T1000 (cell line): ENCODE measurements at regions not wholly inside any gene's neighbourhood (a gene's known extent, or its start where the extent isn't known, plus 50 kb on each side); places are given as distances from the start of the nearest gene placed in this dataset.

Experiments
- DNase-seq: peaks from one replicate; lab custom pipeline; 2025; ENCODE audit warnings: mixed read lengths; lab: John Stamatoyannopoulos, UW

DNA sequence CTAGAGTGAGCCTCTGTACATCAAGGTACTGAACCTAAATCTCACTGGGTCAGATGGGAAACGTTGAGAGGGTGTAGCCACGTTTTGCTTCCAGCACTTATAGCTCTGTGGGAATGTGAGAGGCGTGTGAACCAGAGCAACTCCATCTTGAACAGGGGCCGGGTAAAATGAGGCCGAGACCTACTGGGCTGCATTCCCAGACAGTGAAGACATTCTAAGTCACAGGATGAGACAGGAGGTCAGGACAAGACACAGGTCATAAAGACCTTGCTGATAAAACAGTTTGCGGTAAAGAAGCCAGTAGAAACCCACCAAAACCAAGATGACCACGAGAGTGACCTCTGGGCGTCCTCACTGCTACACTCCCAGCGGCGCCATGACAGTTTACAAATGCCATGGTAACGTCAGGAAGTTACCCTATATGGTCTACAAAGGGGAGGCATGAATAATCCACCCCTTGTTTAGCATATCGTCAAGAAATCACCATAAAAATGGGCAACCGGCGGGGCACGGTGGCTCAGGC is 63.4 kb upstream of the NCOR2 start:
- no peak for DNase-seq

DNA sequence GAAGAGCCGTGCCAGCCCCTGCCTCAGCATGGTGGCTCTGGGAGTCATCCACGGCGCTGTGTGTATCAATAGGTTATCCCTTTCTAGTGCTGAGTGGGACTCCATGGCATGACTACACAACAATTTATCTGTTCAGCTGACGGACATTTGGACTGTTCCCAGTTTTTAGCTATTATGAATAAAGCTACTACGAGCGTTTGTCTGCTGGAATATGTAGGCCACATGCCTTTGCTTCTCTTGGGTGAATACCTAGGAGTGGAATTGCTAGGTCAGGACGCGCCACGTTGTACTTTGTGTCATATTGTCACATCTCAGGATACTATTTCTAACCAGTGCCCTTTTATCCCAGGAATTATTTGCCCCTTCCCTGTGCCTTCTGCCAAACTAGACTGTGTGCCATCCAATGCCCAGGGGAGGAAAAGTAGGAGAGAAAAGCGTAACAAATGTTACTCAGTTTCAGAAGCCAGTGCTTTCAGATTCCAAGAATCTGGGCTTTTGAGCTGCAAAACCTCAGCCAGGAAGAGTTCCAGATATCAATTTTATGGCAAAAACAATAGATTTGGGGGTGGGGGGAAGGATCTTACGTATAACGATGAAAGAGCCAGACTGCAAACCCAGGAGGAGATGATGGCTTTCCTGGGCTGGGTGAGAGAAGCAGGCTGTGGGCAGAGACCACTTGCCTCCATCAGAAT is 62.5 kb upstream of the NCOR2 start:
- DNase-seq: no peak

DNA sequence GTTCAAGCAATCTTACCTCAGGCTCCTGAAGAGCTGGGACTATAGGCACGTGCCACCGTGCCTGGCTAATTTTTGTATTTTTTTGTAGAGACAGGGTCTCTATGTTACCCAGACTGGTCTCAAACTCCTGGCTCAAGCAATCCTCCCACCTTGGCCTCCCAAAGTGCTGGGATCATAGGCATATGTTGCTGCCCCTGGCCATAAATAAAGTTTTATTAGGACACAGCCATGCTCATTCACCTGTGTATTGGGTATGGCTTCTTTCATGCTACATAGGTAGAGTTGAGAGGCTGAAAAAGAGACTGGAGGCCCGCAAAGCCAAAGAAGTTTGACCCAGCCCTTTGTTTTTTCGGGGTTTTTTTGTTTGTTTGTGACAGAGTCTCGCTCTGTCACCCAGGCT is 61.7 kb upstream of the NCOR2 start:
- no peak for DNase-seq

DNA sequence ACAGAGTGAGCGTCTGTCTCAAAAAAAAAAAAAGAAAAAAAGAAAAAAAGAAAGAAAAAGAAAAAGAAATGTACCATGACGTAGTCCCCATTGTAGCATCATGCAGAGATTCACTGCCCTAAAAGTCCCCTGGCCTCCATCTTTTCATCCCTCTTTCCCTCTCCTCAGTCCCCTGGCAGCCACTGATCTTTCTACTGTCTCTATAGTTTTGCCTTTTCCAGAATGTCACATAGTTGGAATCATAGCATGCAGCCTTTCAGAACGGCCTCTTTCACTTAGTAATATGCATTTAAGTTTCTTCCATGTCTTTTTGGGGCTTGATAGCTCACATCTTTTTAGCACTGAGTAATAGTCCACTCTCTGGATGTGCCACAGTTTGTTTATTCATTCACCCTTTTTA is 60.5 kb upstream of the NCOR2 start:
- no peak for DNase-seq

DNA sequence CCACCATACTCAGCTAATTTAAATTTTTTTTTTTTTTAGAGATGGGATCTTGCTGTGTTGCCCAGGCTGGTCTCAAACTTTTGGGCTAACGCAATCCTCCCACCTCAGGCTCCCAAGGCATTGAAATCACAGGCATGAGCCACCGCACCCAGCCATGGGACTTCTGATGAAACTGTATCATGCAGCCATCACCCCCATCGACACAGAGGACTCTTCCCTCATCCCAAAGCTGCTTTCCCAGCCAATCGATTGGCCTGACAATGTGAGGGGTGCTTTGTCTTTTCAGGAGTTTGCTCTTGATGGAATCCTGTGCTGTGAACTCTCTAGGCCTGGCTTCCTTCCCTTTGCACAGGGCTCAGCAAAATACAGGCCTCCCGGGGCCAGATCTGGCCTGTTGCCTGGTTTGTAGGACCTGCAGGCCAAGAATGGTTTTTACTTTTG is 59.6 kb upstream of the NCOR2 start:
- DNase-seq: peak; percentile 13

DNA sequence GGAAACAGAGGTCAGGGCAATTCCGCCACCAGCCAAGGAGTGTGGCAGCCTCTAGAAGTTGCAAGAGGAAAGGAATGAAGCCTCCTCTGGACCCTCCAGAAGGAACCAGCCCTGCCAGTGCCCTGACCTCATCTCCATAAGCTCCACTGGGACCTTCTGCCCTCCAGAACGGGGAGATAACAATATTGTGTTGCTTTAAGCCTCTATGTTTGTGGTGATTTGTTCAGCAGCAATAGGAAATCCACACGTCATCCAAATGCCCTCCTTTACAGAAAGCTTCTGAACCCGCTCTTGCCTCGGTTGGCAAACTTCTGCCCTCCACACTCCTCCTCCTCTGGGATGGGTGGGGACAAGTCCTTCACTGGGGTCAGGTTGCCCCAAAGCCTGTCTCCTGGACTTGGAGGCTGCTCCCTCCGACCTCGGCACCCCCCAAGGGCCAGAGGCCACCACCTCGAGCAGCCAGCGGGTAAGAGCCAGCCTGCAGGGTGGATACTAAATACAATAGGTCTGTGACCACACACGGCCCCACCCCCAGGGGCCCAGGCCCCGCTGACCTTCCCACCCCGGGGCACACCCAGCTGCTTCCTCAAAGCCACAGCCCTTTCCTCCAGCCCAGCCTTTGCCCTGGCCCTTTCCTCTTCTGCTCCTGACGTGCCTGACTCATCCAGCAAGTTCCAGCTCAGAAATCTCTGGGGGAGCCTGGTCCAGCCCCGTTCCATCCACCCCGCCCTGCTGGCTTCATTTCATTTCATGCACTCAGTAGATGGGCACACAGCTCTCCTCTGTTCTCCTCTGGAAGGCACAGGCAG is 58.7 kb upstream of the NCOR2 start:
- DNase-seq: peak; percentile 66

DNA sequence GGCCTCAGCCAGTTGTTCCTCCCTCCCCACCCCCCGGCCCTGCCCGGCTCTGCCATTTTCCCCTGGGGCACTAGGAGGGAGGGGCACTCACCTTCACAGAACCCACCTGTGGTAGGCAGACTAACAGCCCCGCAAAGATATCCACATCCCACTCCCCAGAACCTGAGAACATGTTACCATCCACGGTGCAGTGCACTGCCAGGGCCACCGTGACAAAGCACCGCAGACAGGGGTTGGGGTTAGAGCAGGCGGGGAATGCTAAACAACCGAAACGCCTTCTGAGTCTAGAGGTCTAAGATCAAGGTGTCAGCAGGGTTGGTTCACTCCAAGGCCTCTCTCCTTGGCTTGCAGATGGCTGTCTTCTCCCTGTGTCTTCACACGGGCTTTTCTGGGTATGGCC is 57.4 kb upstream of the NCOR2 start:
- DNase-seq: no peak

DNA sequence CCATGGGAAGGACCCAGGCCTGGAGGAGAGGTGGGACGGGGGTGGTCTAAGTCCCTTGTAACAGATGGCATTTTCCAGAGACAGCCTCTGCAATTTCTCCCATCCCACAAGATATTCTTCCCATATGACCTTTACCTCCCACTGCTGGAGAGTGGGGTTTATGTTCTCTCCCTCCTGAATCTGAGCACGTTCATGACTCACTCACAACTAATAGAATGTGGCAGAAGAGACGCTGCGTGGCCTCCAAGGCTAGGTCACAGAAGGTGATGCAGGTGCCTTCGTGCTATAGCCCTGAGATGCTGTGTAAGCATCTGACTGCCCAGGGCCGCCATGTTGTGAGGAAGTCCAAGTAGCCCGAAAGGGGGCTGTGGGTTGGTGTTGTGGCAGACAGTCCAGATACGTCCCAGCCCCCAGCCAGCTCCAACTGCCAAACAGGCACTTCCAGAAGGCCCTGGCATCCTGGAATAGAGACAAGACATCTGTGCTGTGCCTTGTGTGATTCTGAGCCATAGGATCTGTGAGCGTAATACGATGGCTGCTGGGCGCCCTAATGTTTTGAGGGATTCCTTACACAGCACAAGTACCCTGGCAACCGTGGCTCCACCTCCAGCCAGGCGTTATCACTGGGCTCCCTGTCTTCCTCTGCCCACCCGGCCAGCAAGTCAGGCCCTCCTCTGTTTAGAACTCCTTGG is 56.1 kb upstream of the NCOR2 start:
- DNase-seq: no peak

DNA sequence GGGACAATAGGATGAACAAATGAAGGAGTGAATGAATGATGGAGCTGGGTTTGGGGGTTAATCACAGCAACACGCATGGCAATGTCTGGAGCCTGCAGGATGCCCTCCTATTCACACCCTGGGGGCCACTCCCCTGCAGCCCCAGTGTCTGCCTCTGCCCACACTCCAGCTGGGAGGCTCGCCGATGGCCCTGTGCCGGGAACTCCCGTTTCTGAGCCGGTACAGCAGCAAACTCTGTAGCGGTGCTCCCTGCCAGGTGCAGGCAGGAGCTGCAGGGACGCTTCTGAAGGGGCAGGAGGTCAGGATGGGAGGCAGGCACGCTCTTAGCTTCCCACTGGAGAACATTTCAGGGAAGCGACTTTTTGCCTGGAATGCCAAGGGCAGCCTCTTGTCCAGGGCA is 55.4 kb upstream of the NCOR2 start:
- DNase-seq: no peak

DNA sequence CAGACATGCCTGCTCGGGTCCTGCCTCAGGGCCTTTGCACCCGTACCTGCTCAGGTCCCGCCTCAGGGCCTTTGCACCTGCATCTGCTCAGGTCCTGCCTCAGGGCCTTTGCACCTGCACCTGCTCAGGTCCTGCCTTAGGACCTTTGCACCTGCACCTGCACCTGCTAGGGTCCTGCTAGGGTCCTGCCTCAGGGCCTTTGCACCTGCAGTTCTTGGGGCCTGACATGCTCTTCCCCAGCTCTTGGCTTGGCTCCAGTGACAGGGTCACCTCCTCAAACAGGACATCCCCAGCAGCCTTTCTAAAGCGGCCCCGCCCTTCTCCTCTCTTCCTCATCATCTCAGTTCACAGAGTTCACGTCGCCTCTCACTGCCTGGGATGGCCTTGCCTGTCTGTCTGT is 54.9 kb upstream of the NCOR2 start:
- DNase-seq: no peak

DNA sequence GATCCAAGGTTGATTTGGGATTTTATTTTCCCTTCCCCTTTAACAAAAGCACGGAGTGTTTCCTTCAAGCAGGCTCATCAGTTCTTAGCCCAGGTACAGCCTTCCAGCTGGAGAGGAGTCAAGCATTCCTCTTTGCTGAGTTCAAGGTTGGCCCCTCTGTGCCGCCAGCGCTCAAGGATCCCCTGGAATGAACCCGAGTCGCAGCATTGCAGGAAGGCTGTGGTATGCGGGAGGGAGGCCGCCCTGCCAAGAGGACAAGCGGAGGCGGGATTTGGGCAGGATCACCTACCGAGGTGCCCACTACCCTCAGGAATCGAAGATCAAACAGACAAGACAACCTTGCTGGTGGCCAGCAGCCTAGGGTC is 53.9 kb upstream of the NCOR2 start:
- DNase-seq: no peak

DNA sequence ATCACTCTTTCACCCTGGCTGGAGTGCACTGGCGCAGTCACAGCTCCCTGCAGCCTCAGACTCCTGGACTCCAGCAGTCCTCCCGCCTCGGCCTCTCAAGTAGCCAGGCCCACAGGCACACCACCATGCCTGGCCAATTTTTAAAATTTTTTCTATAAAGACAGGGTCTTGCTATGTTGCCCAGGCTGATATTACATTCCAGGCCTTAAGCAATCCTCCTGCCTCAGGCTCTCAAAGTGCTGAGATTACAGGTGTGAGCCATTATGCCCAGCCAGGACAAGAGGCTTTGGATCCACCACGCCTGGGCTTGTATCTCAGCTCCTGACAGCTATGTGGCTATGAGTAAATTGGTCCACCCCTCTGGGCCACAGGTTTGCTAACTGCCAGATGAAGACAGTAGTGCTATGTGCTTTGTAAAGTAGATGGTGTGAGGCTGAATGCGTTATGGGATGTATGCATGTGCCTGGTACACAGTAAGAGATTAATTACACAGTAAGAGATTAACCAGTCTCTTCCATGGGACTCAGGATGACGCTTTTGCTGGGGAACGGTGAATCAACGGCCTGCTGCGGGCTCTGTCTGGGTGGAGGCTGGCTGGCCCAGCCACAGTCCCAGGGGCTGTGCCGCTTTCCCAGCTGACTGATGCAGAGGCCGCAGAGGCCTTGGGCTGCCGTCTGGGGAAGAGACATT is 53.3 kb upstream of the NCOR2 start:
- DNase-seq: no peak

DNA sequence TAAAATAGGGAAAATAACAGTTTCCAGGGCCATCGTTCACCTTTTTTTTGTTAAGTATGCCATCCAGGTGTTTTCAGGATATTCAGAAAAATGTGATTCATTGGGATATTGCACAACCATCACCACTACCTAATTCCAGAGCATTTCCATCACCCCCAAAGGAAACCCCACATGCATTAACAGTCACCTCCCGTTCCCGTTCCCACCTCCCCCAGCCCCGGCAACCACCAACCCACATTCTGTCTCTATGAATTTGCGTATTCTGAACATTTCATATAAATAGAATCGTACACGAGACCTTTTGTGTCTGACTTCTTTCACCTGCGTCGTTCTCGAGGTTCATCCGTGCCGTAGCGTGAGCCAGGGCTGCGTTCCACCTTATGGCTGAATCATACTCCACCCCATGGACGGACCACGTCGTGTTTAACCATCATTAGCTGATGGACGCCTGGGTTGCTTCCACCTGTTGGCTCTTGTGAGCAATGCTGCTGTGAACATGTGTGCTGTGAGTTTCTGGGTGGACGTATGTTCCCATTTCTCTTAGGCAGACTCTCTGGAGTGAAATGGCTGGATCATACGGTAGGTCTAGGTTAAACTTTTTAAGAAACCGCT is 51.0 kb upstream of the NCOR2 start:
- DNase-seq: no peak

DNA sequence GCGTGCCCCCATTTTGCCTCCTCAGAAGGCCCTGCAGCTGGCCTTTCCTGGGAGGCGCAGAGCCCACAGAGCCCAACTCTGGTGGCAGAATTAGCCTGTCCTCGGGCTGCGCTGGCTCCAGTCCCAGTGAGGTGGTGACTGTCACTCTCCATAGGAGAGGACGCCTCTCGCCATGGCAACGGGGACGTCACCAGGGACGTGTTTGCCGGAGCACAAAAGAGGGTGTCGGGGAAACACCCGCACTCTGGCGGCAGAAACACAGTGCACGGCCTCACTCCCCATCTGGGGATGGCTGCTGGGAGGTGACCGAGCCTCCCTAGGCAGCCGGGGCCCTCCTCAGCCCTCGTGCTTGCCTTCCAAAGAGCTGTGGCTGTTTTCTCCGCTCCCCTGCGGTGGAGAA is 50.2 kb upstream of the NCOR2 start:
- DNase-seq: no peak
